ENCODE measurements at regions not wholly inside any gene's neighbourhood (a gene's known extent, or its start where the extent isn't known, plus 50 kb on each side); places are given as distances from the start of the nearest gene placed in this dataset.

DNA sequence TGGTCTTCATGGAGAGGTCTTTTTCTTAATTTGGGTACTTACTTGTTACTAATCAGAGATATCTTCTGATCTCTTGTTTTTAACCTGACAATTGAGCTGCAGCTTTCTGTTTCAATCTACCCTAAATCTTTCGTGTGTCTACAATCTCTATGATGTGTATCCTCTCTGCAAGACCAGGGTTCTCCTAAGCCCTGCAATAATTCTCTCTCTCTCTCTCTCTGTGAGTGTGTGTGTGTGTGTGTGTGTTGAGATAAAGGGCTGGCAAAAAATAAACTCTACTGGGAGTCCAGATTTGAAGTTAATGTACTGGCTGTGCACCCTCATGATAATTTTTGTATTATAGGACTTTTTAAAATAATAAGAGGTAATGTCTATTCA, 57.8 kb upstream of the FBXL7 start:
- TF ChIP-seq, protein P1, sequence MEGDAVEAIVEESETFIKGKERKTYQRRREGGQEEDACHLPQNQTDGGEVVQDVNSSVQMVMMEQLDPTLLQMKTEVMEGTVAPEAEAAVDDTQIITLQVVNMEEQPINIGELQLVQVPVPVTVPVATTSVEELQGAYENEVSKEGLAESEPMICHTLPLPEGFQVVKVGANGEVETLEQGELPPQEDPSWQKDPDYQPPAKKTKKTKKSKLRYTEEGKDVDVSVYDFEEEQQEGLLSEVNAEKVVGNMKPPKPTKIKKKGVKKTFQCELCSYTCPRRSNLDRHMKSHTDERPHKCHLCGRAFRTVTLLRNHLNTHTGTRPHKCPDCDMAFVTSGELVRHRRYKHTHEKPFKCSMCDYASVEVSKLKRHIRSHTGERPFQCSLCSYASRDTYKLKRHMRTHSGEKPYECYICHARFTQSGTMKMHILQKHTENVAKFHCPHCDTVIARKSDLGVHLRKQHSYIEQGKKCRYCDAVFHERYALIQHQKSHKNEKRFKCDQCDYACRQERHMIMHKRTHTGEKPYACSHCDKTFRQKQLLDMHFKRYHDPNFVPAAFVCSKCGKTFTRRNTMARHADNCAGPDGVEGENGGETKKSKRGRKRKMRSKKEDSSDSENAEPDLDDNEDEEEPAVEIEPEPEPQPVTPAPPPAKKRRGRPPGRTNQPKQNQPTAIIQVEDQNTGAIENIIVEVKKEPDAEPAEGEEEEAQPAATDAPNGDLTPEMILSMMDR (conservative IDR thresholded peaks at IDR 0.05 in 1 of 2, IDR thresholded peaks at IDR 0.05 in 1 of 2; ENCODE audit: low read depth in 1 of 2, low read length in 2 of 2) = no peak
- TF ChIP-seq EZH2 (IDR thresholded peaks at IDR 0.05; ENCODE audit: low read length, missing control alignments) = no peak
